ENCODE measurements at regions not wholly inside any gene's neighbourhood (a gene's known extent, or its start where the extent isn't known, plus 50 kb on each side); places are given as distances from the start of the nearest gene placed in this dataset.

GRCh38 chrY:13082748-13083147 lies 178.1 kb downstream of the DDX3Y start:
- no peaks in the 10 kb centered on the region for H3K9me3 ChIP-seq (ENCODE audit: insufficient read depth in 2 of 2, low read depth in 1 of 2, low read length in 1 of 2)
- no peak overlapping the region for H3K23ac ChIP-seq (ENCODE audit: insufficient read length)
- FAIRE-seq (no peak), DNase-seq (ENCODE audit: low read depth in 1 of 2, low spot score in 2 of 2) (no peak)
- H3K4ac ChIP-seq (replicated peaks; ENCODE audit: insufficient read length, low read depth, low read length): no peak overlapping the region
- no peaks in the 10 kb centered on the region for H4K20me1 ChIP-seq (replicated peaks in 1 of 2; ENCODE audit: control insufficient read depth in 1 of 2, insufficient read depth in 2 of 2, low read length in 2 of 2)
- ChIA-PET POLR2A (ENCODE audit: partially characterized antibody) (no interaction called here), CTCF (ENCODE audit: partially characterized antibody) (no interaction called here)
- H2BK120ac ChIP-seq (replicated peaks; ENCODE audit: low read depth, low read length): no peak overlapping the region
- no peak overlapping the region for H2AFZ ChIP-seq (ENCODE audit: low read length)
- H3K27ac ChIP-seq (ENCODE audit: low read depth, low read length): no peak overlapping the region
- no peak overlapping the region for H4K8ac ChIP-seq (ENCODE audit: extremely low read depth, insufficient read depth, low read length)
- H4K91ac ChIP-seq (replicated peaks; ENCODE audit: insufficient read length, low read length): no peak overlapping the region
- no peak overlapping the region for H2BK20ac ChIP-seq (ENCODE audit: low read length)
- H3K4me1 ChIP-seq (replicated peaks in 1 of 4; ENCODE audit: control insufficient read depth in 3 of 4, insufficient read depth in 4 of 4, low read length in 3 of 4): no peaks in the 10 kb centered on the region
- no peaks in the 10 kb centered on the region for H3K79me1 ChIP-seq (ENCODE audit: low read depth, low read length)
- no peaks in the 10 kb centered on the region for H3K27me3 ChIP-seq (replicated peaks in 1 of 4; ENCODE audit: control insufficient read depth in 3 of 4, extremely low read depth in 1 of 4, insufficient read depth in 3 of 4, low read length in 3 of 4)
- H3K4me3 ChIP-seq (ENCODE audit: extremely low read depth in 1 of 4, insufficient read depth in 2 of 4, low read depth in 3 of 4, low read length in 4 of 4): no peak overlapping the region
- H3K18ac ChIP-seq (ENCODE audit: extremely low read depth, low read length): no peak overlapping the region
- no peak overlapping the region for H4K5ac ChIP-seq (ENCODE audit: insufficient read length, low read depth, low read length)
- H2BK15ac ChIP-seq (ENCODE audit: low read length): no peak overlapping the region
- peak overlapping the region; percentile 24; the same call in 1 of the 2 replicates for H2AK5ac ChIP-seq (ENCODE audit: low read depth, low read length)
- TF ChIP-seq RAD21 (IDR thresholded peaks at IDR 0.05 in 1 of 2, conservative IDR thresholded peaks at IDR 0.05 in 1 of 2; ENCODE audit: low read depth in 2 of 2, low read length in 2 of 2) (peak; percentile 53 to 61), CTCF (IDR thresholded peaks at IDR 0.05; ENCODE audit: control extremely low read depth in 1 of 3, insufficient read depth in 1 of 3, low read depth in 1 of 3, low read length in 3 of 3) (peak; percentile 33 to 56 (median 45)), SUZ12 (IDR thresholded peaks at IDR 0.05; ENCODE audit: low read length) (no peak)
- no peaks in the 10 kb centered on the region for H3K23me2 ChIP-seq (ENCODE audit: low read depth, low read length)
- no peaks in the 10 kb centered on the region for H3K79me2 ChIP-seq (ENCODE audit: control insufficient read depth in 1 of 2, insufficient read depth in 2 of 2, low read length in 2 of 2)
- no peaks in the 10 kb centered on the region for H3K36me3 ChIP-seq (ENCODE audit: control insufficient read depth in 2 of 4, insufficient read depth in 4 of 4, low read length in 3 of 4)
- H2BK12ac ChIP-seq (ENCODE audit: low read depth, low read length): no peak overlapping the region
- no peak overlapping the region for H3K9ac ChIP-seq (replicated peaks in 1 of 4; ENCODE audit: extremely low read depth in 1 of 4, low read depth in 3 of 4, low read length in 3 of 4)
- no peak overlapping the region for H3K56ac ChIP-seq (replicated peaks; ENCODE audit: insufficient read length, low read depth, low read length)
- no peak overlapping the region for H2BK5ac ChIP-seq (ENCODE audit: low read depth, low read length)
- H3K4me2 ChIP-seq (ENCODE audit: insufficient read depth in 1 of 2, low read depth in 2 of 2, low read length in 2 of 2): no peak overlapping the region
- H3K14ac ChIP-seq (ENCODE audit: insufficient read length): no peak overlapping the region
